Hepatocyte (in vitro differentiated cells): ENCODE measurements at regions not wholly inside any gene's neighbourhood (a gene's known extent, or its start where the extent isn't known, plus 50 kb on each side); places are given as distances from the start of the nearest gene placed in this dataset.

Experiments used
- DNase-seq: peaks from one replicate; pipeline ENCODE4 v3.0.0-alpha.2; 2016; ENCODE audit warnings: low spot score
- H2AFZ ChIP-seq: fragments of 200-600 bp; sonication (generic); 2 replicates; pipeline ENCODE4 v1.6.0; 2016; ENCODE audit warnings: antibody characterized with exemption, mild to moderate bottlenecking
- H3K27ac ChIP-seq: fragments of 200-600 bp; sonication (generic); 2 replicates; pipeline ENCODE4 v1.5.1; 2016; ENCODE audit warnings: mild to moderate bottlenecking
- H3K27me3 ChIP-seq: fragments of 200-600 bp; sonication (generic); 2 replicates; pipeline ENCODE4 v1.6.1; 2016
- H3K36me3 ChIP-seq: fragments of 200-600 bp; sonication (generic); replicated peaks from 2 replicates; pipeline ENCODE4 v1.5.1; 2016; ENCODE audit warnings: low read depth; ENCODE audit not compliant: insufficient read depth
- H3K4me1 ChIP-seq: fragments of 200-600 bp; sonication (generic); 2 replicates; pipeline ENCODE4 v1.5.1; 2016; ENCODE audit warnings: mild to moderate bottlenecking, moderate library complexity; ENCODE audit not compliant: insufficient read depth
- H3K4me2 ChIP-seq: fragments of 200-600 bp; sonication (generic); 2 replicates; pipeline ENCODE4 v1.6.0; 2016
- H3K4me3 ChIP-seq: fragments of 200-600 bp; sonication (generic); 2 replicates; pipeline ENCODE4 v1.5.1; 2016; ENCODE audit warnings: mild to moderate bottlenecking
- H3K79me2 ChIP-seq: fragments of 200-600 bp; sonication (generic); 2 replicates; pipeline ENCODE4 v1.6.0; 2017; ENCODE audit warnings: mild to moderate bottlenecking
- H3K9me2 ChIP-seq: fragments of 200-600 bp; sonication (generic); replicated peaks from 2 replicates; pipeline ENCODE4 v1.6.0; 2017; ENCODE audit warnings: mild to moderate bottlenecking; ENCODE audit not compliant: insufficient read depth
- H3K9me3 ChIP-seq: fragments of 200-600 bp; sonication (generic); 2 replicates; pipeline ENCODE4 v1.5.1; 2016; ENCODE audit warnings: low read depth, mild to moderate bottlenecking
- H4K20me1 ChIP-seq: fragments of 200-600 bp; sonication (generic); 2 replicates; pipeline ENCODE4 v1.6.0; 2016; ENCODE audit warnings: mild to moderate bottlenecking; ENCODE audit not compliant: insufficient read depth, poor library complexity, severe bottlenecking
- EZH2 ChIP-seq: fragments of 200-600 bp; sonication (generic); IDR thresholded peaks from 2 replicates; pipeline ENCODE4 v1.6.1; 2016; ENCODE audit warnings: antibody characterized with exemption, mild to moderate bottlenecking, borderline replicate concordance
- EZH2phosphoT487 ChIP-seq: fragments of 200-600 bp; sonication (generic); IDR thresholded peaks from one replicate; pipeline ENCODE4 v1.6.1; 2018; ENCODE audit warnings: antibody characterized with exemption, mild to moderate bottlenecking, low read depth, moderate library complexity; ENCODE audit not compliant: unreplicated experiment, severe bottlenecking
- WGBS: methylation state at CpG from one replicate; pipeline ENCODE4 v1.1.6; 2016; ENCODE audit warnings: low lambda C conversion rate; ENCODE audit errors: missing lambda C conversion rate; 5-methylcytosine and 5-hydroxymethylcytosine counted together
- TF ChIP-seq, protein P1 (sequence below): fragments of 200-600 bp; sonication (generic); IDR thresholded peaks from 2 replicates; pipeline ENCODE4 v1.5.1; 2016; ENCODE audit warnings: antibody characterized with exemption, mild to moderate bottlenecking; ENCODE audit not compliant: poor library complexity

- H3K4me1 ChIP-seq, result no peaks in the 10 kb centered on the region
- no peak overlapping the region for H2AFZ ChIP-seq
- H3K27me3 ChIP-seq, result no peaks in the 10 kb centered on the region
- H3K4me2 ChIP-seq, result no peak overlapping the region
- 29% methylated on average over 6 of the region's 6 CpGs for whole genome bisulfite sequencing
- no peak overlapping the region for H3K27ac ChIP-seq
- H3K9me3 ChIP-seq, result no peaks in the 10 kb centered on the region
- no peak for TF ChIP-seq EZH2phosphoT487
- TF ChIP-seq EZH2, result no peak
- TF ChIP-seq, protein P1, sequence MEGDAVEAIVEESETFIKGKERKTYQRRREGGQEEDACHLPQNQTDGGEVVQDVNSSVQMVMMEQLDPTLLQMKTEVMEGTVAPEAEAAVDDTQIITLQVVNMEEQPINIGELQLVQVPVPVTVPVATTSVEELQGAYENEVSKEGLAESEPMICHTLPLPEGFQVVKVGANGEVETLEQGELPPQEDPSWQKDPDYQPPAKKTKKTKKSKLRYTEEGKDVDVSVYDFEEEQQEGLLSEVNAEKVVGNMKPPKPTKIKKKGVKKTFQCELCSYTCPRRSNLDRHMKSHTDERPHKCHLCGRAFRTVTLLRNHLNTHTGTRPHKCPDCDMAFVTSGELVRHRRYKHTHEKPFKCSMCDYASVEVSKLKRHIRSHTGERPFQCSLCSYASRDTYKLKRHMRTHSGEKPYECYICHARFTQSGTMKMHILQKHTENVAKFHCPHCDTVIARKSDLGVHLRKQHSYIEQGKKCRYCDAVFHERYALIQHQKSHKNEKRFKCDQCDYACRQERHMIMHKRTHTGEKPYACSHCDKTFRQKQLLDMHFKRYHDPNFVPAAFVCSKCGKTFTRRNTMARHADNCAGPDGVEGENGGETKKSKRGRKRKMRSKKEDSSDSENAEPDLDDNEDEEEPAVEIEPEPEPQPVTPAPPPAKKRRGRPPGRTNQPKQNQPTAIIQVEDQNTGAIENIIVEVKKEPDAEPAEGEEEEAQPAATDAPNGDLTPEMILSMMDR, result no peak
- no peak overlapping the region for H3K4me3 ChIP-seq
- H3K36me3 ChIP-seq, result no peaks in the 10 kb centered on the region
- peak; percentile 20 for DNase-seq
- no peaks in the 10 kb centered on the region for H3K9me2 ChIP-seq
- no peaks in the 10 kb centered on the region for H3K79me2 ChIP-seq
- no peaks in the 10 kb centered on the region for H4K20me1 ChIP-seq
Measured at GRCh38 chr2:58973811-58974281, 732.7 kb upstream of the FANCL start.

DNA sequence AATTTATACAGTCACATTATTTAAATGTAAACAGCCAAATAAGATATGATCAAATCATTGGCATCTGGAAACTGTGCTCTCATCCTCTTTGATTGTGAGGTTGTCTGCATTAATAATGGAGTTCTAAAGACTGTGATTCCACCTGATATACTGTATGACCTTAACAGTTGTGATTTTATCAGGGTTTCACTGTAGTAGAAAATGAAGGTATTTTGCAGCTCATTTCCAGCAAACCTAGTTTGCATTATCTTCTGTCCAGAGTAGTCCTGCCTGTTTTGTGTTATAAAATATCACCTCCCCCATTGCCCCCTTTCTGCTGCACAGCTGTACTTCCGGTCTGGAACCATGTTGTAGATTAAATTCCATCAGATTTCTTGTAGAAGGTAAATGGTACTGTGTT is 731.6 kb upstream of the FANCL start:
- 61% methylated on average over 1 of the region's 1 CpG for WGBS
- no peak overlapping the region for H3K27ac ChIP-seq
- TF ChIP-seq EZH2 (no peak), EZH2phosphoT487 (no peak)
- TF ChIP-seq, protein P1, result no peak
- H4K20me1 ChIP-seq, result no peaks in the 10 kb centered on the region
- no peak overlapping the region for H2AFZ ChIP-seq
- no peak overlapping the region for H3K4me3 ChIP-seq
- DNase-seq, result no peak
- no peaks in the 10 kb centered on the region for H3K36me3 ChIP-seq
- H3K9me2 ChIP-seq, result no peaks in the 10 kb centered on the region
- no peaks in the 10 kb centered on the region for H3K9me3 ChIP-seq
- no peak overlapping the region for H3K4me2 ChIP-seq
- H3K79me2 ChIP-seq, result no peaks in the 10 kb centered on the region
- H3K27me3 ChIP-seq, result no peaks in the 10 kb centered on the region
- H3K4me1 ChIP-seq, result no peaks in the 10 kb centered on the region

GRCh38 chr2:58971511-58972360 is 730.6 kb upstream of the FANCL start:
- TF ChIP-seq EZH2 (no peak), EZH2phosphoT487 (no peak)
- TF ChIP-seq, protein P1, result no peak
- no peaks in the 10 kb centered on the region for H3K9me3 ChIP-seq
- H3K27ac ChIP-seq, result no peak overlapping the region
- H2AFZ ChIP-seq, result no peak overlapping the region
- no peaks in the 10 kb centered on the region for H3K4me1 ChIP-seq
- no peaks in the 10 kb centered on the region for H3K36me3 ChIP-seq
- H3K79me2 ChIP-seq, result no peaks in the 10 kb centered on the region
- no peaks in the 10 kb centered on the region for H4K20me1 ChIP-seq
- no peak for DNase-seq
- no peak overlapping the region for H3K4me2 ChIP-seq
- no peak overlapping the region for H3K4me3 ChIP-seq
- no peaks in the 10 kb centered on the region for H3K27me3 ChIP-seq
- no peaks in the 10 kb centered on the region for H3K9me2 ChIP-seq
- 76% methylated on average over 14 of the region's 14 CpGs for WGBS
